Coronary artery (tissue), 2 donors: ENCODE measurements at regions not wholly inside any gene's neighbourhood (a gene's known extent, or its start where the extent isn't known, plus 50 kb on each side); places are given as distances from the start of the nearest gene placed in this dataset.

ENCODE experiments used
- DNase-seq: peaks from one replicate; pipeline ENCODE4 v3.0.0-alpha.2; 2017; ENCODE audit warnings: low spot score
- H3K27ac ChIP-seq, 2 donors: fragments of 200-600 bp; sonication (generic); one replicate each; pipeline ENCODE4 v1.5.1; 2016 to 2019
- H3K4me3 ChIP-seq: fragments of 200-600 bp; sonication (generic); 2 replicates; pipeline ENCODE4 v1.5.1; 2016; ENCODE audit warnings: mild to moderate bottlenecking, moderate library complexity
- TF ChIP-seq, protein P1 (sequence below): fragments of 200-600 bp; sonication (generic); IDR thresholded peaks from one replicate; pipeline ENCODE4 v1.5.1; 2019; ENCODE audit warnings: antibody characterized with exemption

DNA sequence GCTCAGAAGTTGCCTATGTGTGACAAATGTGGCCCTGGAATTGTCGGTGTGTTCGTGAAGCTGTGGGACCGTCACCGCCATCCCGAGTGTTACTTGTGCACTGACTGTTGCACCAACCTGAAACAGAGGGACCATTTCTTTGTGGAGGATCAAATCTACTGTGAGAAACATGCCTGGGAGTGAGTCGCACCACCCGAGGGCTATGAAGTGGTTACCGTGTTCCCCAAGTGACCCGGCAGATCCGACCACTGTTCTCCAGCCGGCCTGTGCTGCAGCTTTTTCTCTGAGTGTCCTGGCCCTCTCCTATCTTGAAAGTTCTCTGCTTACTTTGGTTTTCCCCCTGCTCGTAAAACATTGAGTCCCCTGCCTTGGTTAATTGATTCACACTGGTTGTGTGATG lies 65.3 kb downstream of the VCPKMT start:
- no peak for DNase-seq

DNA sequence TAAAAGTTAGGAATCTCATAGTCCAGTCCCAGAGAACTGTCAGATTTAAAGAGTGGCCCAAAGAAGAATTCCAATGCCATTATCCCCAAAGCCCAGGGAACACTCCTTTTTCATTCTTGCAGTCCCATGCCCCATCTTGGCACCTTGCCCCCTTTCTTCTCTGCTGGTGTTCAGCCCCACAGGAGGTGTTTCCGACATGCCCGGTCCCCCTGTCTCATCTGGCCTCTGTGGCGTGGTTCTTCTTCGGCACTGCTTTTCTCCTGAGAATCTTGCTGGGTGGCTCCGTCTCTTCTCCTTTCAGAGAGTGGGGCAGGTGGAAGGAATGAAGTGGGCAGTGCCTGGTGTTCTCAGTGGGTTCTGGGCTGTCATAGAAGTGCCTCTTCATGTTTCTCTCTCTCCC lies 64.7 kb downstream of the VCPKMT start:
- DNase-seq: no peak
- no peak overlapping the region for H3K27ac ChIP-seq
- no peak overlapping the region for H3K4me3 ChIP-seq
- TF ChIP-seq, protein P1, sequence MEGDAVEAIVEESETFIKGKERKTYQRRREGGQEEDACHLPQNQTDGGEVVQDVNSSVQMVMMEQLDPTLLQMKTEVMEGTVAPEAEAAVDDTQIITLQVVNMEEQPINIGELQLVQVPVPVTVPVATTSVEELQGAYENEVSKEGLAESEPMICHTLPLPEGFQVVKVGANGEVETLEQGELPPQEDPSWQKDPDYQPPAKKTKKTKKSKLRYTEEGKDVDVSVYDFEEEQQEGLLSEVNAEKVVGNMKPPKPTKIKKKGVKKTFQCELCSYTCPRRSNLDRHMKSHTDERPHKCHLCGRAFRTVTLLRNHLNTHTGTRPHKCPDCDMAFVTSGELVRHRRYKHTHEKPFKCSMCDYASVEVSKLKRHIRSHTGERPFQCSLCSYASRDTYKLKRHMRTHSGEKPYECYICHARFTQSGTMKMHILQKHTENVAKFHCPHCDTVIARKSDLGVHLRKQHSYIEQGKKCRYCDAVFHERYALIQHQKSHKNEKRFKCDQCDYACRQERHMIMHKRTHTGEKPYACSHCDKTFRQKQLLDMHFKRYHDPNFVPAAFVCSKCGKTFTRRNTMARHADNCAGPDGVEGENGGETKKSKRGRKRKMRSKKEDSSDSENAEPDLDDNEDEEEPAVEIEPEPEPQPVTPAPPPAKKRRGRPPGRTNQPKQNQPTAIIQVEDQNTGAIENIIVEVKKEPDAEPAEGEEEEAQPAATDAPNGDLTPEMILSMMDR: no peak

More for the DNA sequence above, 65.3 kb downstream of the VCPKMT start:
- Histone ChIP-seq H3K27ac (no peak overlapping the region), H3K4me3 (no peak overlapping the region)
- TF ChIP-seq, protein P1: no peak

DNA sequence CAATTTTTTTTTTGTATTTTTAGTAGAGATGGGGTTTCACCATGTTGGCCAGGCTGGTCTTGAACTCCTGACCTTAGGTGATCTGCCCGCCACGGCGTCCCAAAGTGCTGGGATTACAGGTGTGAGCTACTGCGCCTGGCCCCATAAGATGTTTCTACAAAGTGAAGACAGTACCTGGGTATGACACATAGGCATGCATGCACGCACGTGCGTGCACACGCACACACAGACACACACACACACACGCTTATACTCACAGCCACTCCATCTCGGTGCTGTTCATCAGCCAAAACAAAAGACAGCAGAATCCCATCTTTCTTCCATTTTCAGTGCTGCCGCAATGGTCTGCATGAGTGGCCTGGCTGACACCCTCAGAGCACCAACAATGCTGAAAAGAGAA lies 63.9 kb downstream of the VCPKMT start:
- TF ChIP-seq, protein P1: no peak
- no peak for DNase-seq
- Histone ChIP-seq H3K27ac (no peak overlapping the region), H3K4me3 (no peak overlapping the region)

DNA sequence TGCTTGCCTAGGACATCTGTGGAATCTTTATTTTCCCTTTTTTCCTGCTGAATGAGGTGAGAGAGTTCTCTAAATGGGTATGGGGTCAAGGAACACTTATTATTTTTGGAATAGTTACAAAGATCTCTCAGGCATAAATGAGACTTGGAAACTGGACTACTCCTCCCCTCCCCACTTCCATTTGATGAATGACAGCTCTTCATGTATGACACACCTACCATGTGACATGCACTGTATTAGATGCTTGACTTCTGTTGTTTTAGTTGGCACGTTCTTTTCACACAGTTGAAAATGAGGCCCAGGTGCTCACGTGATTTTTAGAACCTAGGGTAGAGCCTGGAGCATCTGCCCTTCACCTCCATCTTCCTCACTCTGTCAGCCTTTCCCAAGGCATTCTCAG lies 62.4 kb downstream of the VCPKMT start:
- no peak for DNase-seq
- H3K27ac ChIP-seq: no peak overlapping the region
- H3K4me3 ChIP-seq: no peak overlapping the region
- TF ChIP-seq, protein P1: no peak

DNA sequence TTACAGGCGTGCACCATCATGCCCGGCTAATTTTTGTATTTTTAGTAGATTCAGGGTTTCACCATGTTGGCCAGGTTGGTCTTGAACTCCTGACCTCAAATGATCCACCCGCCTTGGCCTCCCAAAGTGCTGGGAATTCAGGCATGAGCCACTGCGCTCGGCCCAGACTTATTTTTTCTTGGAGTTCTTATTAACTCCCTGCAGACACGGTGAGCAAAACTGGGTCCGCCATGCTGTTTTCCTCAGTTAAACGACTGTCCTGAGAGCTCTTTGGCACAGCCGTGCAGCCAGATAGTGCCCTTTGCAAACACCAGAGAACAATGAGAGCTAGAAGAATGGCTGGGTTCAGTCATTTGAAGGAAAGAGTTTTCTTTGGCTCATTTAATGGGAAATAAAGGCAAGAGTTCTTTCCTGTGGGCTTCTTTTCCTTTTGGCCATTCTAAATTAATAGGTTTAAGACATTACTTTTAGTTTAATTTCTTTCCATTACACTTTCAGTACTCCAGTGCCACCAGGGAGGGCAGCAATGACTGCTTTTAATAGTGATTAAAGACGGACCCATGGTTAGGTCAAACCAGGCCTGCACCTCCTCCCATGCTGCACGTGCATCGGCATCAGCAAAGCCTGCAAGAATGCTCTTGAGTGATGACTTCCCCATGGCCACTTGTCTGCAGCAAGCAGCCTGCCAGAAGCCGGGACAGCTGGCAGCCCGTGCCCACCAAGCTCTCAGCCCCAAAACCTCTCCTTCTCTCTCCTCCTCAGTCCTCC lies 60.7 kb downstream of the VCPKMT start:
- TF ChIP-seq, protein P1: no peak
- no peak overlapping the region for H3K4me3 ChIP-seq
- H3K27ac ChIP-seq: no peak overlapping the region
- DNase-seq: no peak

DNA sequence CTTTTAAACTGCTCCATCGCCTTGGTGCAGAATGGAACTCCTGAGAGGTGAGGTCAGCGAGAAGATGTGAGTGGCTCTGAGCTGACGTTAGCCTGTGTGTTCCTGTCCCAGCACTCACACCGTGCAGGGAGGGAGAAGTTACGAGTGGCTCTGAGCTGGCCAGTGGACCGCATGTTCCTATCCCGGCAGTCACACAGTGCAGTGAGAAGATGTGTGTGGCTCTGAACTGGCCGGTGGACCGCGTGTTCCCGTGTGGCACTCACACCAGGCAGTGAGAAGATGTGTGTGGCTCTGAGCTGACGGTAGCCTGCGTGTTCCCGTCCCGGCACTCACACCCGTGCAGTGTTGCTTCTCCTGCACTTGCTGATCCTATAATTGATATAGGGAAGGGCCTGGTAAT lies 59.9 kb downstream of the VCPKMT start:
- Histone ChIP-seq H3K4me3 (no peak overlapping the region), H3K27ac (no peak overlapping the region)
- DNase-seq: no peak
- TF ChIP-seq, protein P1: no peak

DNA sequence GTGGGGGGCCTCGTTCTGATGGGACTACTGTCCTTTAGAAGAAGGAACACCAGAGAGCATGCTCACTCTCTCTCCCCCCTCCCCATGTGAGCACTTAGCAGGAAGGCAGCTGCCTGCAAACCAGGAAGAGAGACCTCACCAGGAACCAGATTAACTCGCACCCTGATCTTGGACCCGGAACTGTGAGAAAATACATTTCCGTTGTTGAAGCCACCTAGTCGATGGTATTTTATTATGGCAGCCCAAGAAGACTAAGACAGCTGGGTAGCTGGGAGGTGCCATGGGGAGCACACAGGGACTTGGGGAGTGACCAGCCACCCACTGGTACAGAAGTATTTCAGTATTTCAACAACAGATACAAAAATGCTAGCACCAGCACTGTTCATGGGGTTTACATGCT lies 59.0 kb downstream of the VCPKMT start:
- TF ChIP-seq, protein P1: no peak
- no peak for DNase-seq
- Histone ChIP-seq H3K4me3 (no peak overlapping the region), H3K27ac (no peak overlapping the region)
